B cell (primary cell): ENCODE measurements at regions not wholly inside any gene's neighbourhood (a gene's known extent, or its start where the extent isn't known, plus 50 kb on each side); places are given as distances from the start of the nearest gene placed in this dataset.

Experiments used
- CTCF ChIP-seq: fragments of 200-600 bp; IDR thresholded peaks from one replicate; pipeline ENCODE4 v1.8.0; 2022; ENCODE audit warnings: antibody characterized with exemption, mild to moderate bottlenecking
- EZH2 ChIP-seq: IDR thresholded peaks from 2 replicates; pipeline ENCODE4 v1.6.1; 2012; ENCODE audit warnings: borderline replicate concordance, low read depth, mild to moderate bottlenecking, moderate library complexity, low read length; ENCODE audit not compliant: insufficient read depth, poor library complexity, severe bottlenecking

DNA sequence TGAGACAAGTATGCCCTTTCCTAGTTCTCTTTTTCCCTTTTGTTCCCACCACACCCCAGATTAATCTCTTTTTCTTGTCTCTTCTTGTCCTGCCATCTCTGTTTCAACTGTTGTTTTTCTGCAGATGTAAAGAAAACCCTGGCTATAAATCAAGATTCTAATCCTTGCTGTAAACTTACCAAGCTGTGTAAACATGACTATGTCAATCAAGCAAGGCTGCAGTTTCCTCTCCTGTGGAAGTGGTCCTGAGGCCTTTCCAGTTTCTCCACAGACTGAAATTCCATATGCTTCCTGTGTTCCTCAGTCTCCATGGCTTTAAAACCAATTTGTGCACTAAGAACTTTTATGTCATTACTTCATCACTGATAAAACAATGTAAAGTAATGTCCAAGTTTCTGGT lies 288.8 kb upstream of the PIK3C3 start:
- TF ChIP-seq CTCF (no peak), EZH2 (no peak)
